Gastroesophageal sphincter (tissue), 4 donors: ENCODE measurements at regions not wholly inside any gene's neighbourhood (a gene's known extent, or its start where the extent isn't known, plus 50 kb on each side); places are given as distances from the start of the nearest gene placed in this dataset.

ENCODE experiments used
- ATAC-seq: fragments of 150-250 bp; one replicate; pipeline ENCODE4 v1.9.1; 2016; ENCODE audit warnings: mild to moderate bottlenecking, moderate library complexity
- H3K27ac ChIP-seq, 4 donors: fragments of 200-600 bp; sonication (generic) in 3 of 4; 1 replicate in 3 of 4; 2 replicates in 1 of 4; pipeline ENCODE4 v1.5.1; 2016 to 2019
- H3K27me3 ChIP-seq: fragments of 200-600 bp; sonication (generic); one replicate; pipeline ENCODE4 v1.5.1; 2019
- H3K36me3 ChIP-seq, 2 donors: fragments of 200-600 bp; sonication (generic); one replicate each; pipeline ENCODE4 v1.5.1; 2019; ENCODE audit warnings: control low read depth in 1 of 2
- H3K4me1 ChIP-seq, 3 donors: fragments of 200-600 bp; sonication (generic); 1 replicate in 2 of 3; 2 replicates in 1 of 3; pipeline ENCODE4 v1.5.1; 2016 to 2019; ENCODE audit warnings: control low read depth in 2 of 3
- H3K4me3 ChIP-seq, 2 donors: fragments of 200-600 bp; sonication (generic); one replicate each; pipeline ENCODE4 v1.5.1; 2019; ENCODE audit warnings: mild to moderate bottlenecking in 1 of 2, moderate library complexity in 1 of 2
- H3K9me3 ChIP-seq, 3 donors: fragments of 200-600 bp; sonication (generic); one replicate each; pipeline ENCODE4 v1.5.1; 2017 to 2019; ENCODE audit warnings: control low read depth in 2 of 3
- CTCF ChIP-seq, 4 experiments: fragments of 200-600 bp in 2 of 4; fragments of 450-650 bp in 2 of 4; sonication (generic) in 1 of 4; IDR thresholded peaks; one replicate each; pipeline ENCODE4 v1.5.1; 2017 to 2019; ENCODE audit warnings: antibody characterized with exemption in 4 of 4, mild to moderate bottlenecking in 2 of 4, moderate library complexity in 2 of 4
- EP300 ChIP-seq: sonication (generic); formaldehyde crosslinking; IDR thresholded peaks from one replicate; pipeline ENCODE4 v1.6.1; 2017; ENCODE audit warnings: antibody characterized with exemption, mild to moderate bottlenecking
- POLR2A ChIP-seq, 2 donors: fragments of 450-650 bp; IDR thresholded peaks; one replicate each; pipeline ENCODE4 v1.6.1; 2017; ENCODE audit warnings: antibody characterized with exemption in 2 of 2, mild to moderate bottlenecking in 2 of 2, moderate library complexity in 1 of 2
- POLR2AphosphoS5 ChIP-seq: sonication (generic); formaldehyde crosslinking; IDR thresholded peaks from one replicate; pipeline ENCODE4 v1.6.1; 2017; ENCODE audit warnings: antibody characterized with exemption
- WGBS, 2 donors: methylation state at CpG; one replicate each; pipeline ENCODE4 v1.1.5; 2018; ENCODE audit warnings: low coverage in 1 of 2; 5-methylcytosine and 5-hydroxymethylcytosine counted together

- Histone ChIP-seq H3K9me3 (peaks cover 0 to 15% (median 0%) of the 10 kb centered on the region in 3 donors), H3K27ac (no peak overlapping the region), H3K27me3 (peaks cover 9% of the 10 kb centered on the region), H3K36me3 (no peaks in the 10 kb centered on the region), H3K4me1 (no peaks in the 10 kb centered on the region), H3K4me3 (no peak overlapping the region)
- 81 to 83% methylated on average over 19 to 21 of the region's 26 CpGs for WGBS, 2 donors
- TF ChIP-seq POLR2AphosphoS5 (no peak), CTCF (IDR thresholded peaks at IDR 0.05) (no peak), EP300 (no peak), POLR2A (IDR thresholded peaks at IDR 0.05) (no peak)
- ATAC-seq: no peak
Observed at GRCh38 chr2:3125001-3125760, 252.4 kb downstream of the EIPR1 start.

- ATAC-seq: no peak
- H3K27ac ChIP-seq: no peak overlapping the region
- no peaks in the 10 kb centered on the region for H3K36me3 ChIP-seq
- H3K27me3 ChIP-seq: peaks cover 5% of the 10 kb centered on the region
- no peaks in the 10 kb centered on the region for H3K4me1 ChIP-seq
- H3K4me3 ChIP-seq: no peak overlapping the region
- WGBS, 2 donors: 59 to 90% methylated on average over 2 of the region's 2 CpGs
- TF ChIP-seq POLR2AphosphoS5 (no peak), CTCF (IDR thresholded peaks at IDR 0.05) (no peak), EP300 (no peak), POLR2A (IDR thresholded peaks at IDR 0.05) (no peak)
- H3K9me3 ChIP-seq: peaks cover 0 to 15% (median 0%) of the 10 kb centered on the region in 3 donors
Observed at GRCh38 chr2:3122525-3122924, 255.1 kb downstream of the EIPR1 start.

- no peak for ATAC-seq
- Histone ChIP-seq H3K27ac (no peak overlapping the region), H3K4me1 (no peaks in the 10 kb centered on the region), H3K27me3 (peaks cover 5% of the 10 kb centered on the region), H3K9me3 (peaks cover 0 to 15% (median 0%) of the 10 kb centered on the region in 3 donors), H3K4me3 (no peak overlapping the region), H3K36me3 (no peaks in the 10 kb centered on the region)
- 75 to 83% methylated on average over 2 of the region's 2 CpGs for WGBS, 2 donors
- TF ChIP-seq EP300 (no peak), POLR2A (IDR thresholded peaks at IDR 0.05) (no peak), CTCF (IDR thresholded peaks at IDR 0.05) (no peak)
Observed at GRCh38 chr2:3121601-3122000, 256.0 kb downstream of the EIPR1 start.

GRCh38 chr2:3117650-3118216 is 259.9 kb downstream of the EIPR1 start:
- WGBS, 2 donors: 69 to 75% methylated on average over 1 to 4 of the region's 7 CpGs
- Histone ChIP-seq H3K4me3 (no peak overlapping the region), H3K4me1 (no peaks in the 10 kb centered on the region), H3K36me3 (no peaks in the 10 kb centered on the region), H3K27me3 (no peaks in the 10 kb centered on the region), H3K27ac (no peak overlapping the region), H3K9me3 (peaks cover 0 to 15% (median 0%) of the 10 kb centered on the region in 3 donors)
- TF ChIP-seq EP300 (no peak), CTCF (IDR thresholded peaks at IDR 0.05) (no peak), POLR2A (IDR thresholded peaks at IDR 0.05) (no peak), POLR2AphosphoS5 (no peak)
- ATAC-seq: no peak

GRCh38 chr2:3116371-3116770 is 261.2 kb downstream of the EIPR1 start:
- no peaks in the 10 kb centered on the region for H3K27me3 ChIP-seq
- H3K27ac ChIP-seq: no peak overlapping the region
- ATAC-seq: no peak
- WGBS, 2 donors: 63 to 76% methylated on average over 3 to 7 of the region's 14 CpGs
- TF ChIP-seq POLR2AphosphoS5: no peak
- TF ChIP-seq CTCF (IDR thresholded peaks at IDR 0.05): no peak
- peaks cover 0 to 11% (median 0%) of the 10 kb centered on the region in 3 donors for H3K9me3 ChIP-seq
- H3K4me1 ChIP-seq: no peaks in the 10 kb centered on the region
- H3K4me3 ChIP-seq: no peak overlapping the region
- no peaks in the 10 kb centered on the region for H3K36me3 ChIP-seq
